ENCODE measurements at regions not wholly inside any gene's neighbourhood (a gene's known extent, or its start where the extent isn't known, plus 50 kb on each side); places are given as distances from the start of the nearest gene placed in this dataset.
"Not testable (repeated sequence)": the region's sequence is repeated elsewhere in the genome, so short reads cannot be mapped to it uniquely, and the experiment has no call there.

DNA sequence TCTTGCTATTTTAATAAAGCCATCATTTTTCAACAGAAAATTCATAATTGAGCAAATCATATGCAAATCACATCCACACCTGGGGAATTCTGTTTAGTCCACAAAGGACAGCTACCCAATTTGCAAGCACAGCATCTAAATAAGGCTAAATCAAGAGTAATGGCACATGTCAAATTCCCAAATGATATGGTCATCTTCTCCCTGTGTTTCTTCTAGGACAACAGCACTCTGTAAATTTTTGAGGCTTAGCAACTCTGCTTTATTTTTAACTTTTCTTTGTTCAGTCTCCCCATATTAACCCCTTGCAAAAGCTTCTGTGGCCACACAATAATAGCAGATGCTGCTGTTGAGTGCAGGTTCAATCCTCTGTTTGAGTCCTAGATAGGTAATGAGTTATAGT is 155.6 kb upstream of the DAAM1 start:
- Histone ChIP-seq H3K27me3 (ENCODE audit: insufficient read depth, low read length) (no peaks in the 10 kb centered on the region), H3K4me3 (ENCODE audit: low read length) (no peak overlapping the region), H3K9me3 (ENCODE audit: insufficient read depth, low read depth, low read length) (no peaks in the 10 kb centered on the region), H3K36me3 (ENCODE audit: insufficient read depth, low read depth, low read length) (no peaks in the 10 kb centered on the region), H3K9ac (ENCODE audit: low read depth, low read length) (no peak overlapping the region), H3K4me1 (ENCODE audit: insufficient read depth, low read length) (peaks cover 7% of the 10 kb centered on the region; the same call in 1 of the 2 replicates), H3K27ac (ENCODE audit: low read length) (no peak overlapping the region)

DNA sequence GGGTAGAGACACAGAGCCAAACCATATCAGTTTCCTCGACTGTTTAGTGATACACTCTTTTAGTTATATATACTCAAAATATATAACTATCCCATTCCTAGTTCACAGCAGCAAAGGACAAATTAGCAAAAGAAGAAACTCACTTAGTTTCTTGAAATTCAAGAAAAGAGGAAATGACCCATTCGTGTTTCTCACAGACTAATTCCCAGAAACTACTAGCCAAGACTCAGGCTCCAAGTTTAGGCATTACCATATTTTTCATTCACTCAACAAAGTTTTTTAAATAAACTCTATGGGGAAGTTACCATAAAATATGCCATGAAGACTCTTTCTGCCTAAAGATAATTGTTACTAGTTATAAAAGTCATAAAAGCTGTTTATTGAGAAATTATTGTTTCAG is 152.3 kb upstream of the DAAM1 start:
- H3K27ac ChIP-seq (ENCODE audit: low read length): no peak overlapping the region
- no peaks in the 10 kb centered on the region for H3K9me3 ChIP-seq (ENCODE audit: insufficient read depth, low read depth, low read length)
- no peaks in the 10 kb centered on the region for H3K4me1 ChIP-seq (ENCODE audit: insufficient read depth, low read length)
- H3K27me3 ChIP-seq (ENCODE audit: insufficient read depth, low read length): no peaks in the 10 kb centered on the region
- H3K4me3 ChIP-seq (ENCODE audit: low read length): no peak overlapping the region
- no peaks in the 10 kb centered on the region for H3K36me3 ChIP-seq (ENCODE audit: insufficient read depth, low read depth, low read length)
- no peak overlapping the region for H3K9ac ChIP-seq (ENCODE audit: low read depth, low read length)

DNA sequence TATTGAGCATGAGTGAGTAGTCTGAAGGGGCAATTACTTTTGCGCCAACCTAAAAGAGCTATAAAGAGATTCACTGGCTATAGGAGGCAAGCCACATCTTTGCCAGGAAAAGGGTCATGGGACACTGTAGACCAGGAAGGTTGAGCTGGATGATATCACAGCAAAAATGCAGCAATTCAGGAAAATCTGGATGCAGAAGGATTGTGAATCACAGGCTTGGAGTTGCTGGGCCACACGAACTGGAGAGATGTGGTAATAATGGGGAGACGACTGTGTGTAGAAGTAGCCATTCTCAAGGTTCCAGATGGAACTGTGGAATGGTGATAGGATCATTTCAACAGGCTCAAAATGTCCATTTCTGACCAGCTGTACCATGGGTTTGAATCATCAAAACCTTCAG is 151.4 kb upstream of the DAAM1 start:
- no peak overlapping the region for H3K4me3 ChIP-seq (ENCODE audit: low read length)
- H3K4me1 ChIP-seq (ENCODE audit: insufficient read depth, low read length): no peaks in the 10 kb centered on the region
- no peaks in the 10 kb centered on the region for H3K36me3 ChIP-seq (ENCODE audit: insufficient read depth, low read depth, low read length)

DNA sequence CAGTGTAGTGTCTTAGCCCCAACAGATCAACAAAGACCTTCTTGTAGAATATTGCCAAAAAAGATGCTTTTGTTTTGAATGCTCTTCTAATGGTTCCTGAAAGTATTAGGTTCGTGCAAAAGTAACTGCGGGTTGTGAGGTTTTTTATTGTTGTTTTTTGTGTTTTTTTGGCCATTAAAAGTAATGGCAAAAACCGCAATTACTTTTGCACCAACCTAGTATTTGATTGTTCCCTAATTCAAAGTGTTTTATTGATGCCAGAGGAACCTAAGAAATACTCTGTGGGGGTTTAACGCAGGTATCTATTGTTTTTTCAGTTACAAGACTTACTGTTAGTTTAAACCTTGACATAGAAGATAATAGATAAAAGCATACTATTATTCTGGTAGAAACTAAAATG is 150.8 kb upstream of the DAAM1 start:
- Histone ChIP-seq H3K9ac (ENCODE audit: low read depth, low read length) (no peak overlapping the region), H3K4me3 (ENCODE audit: low read length) (no peak overlapping the region), H3K9me3 (ENCODE audit: insufficient read depth, low read depth, low read length) (no peaks in the 10 kb centered on the region), H3K27ac (ENCODE audit: low read length) (no peak overlapping the region), H3K27me3 (ENCODE audit: insufficient read depth, low read length) (no peaks in the 10 kb centered on the region), H3K36me3 (ENCODE audit: insufficient read depth, low read depth, low read length) (no peaks in the 10 kb centered on the region), H3K4me1 (ENCODE audit: insufficient read depth, low read length) (no peaks in the 10 kb centered on the region)

More for the DNA sequence above, 151.4 kb upstream of the DAAM1 start:
- no peaks in the 10 kb centered on the region for H3K27me3 ChIP-seq (ENCODE audit: insufficient read depth, low read length)
- no peak overlapping the region for H3K27ac ChIP-seq (ENCODE audit: low read length)
- H3K9ac ChIP-seq (ENCODE audit: low read depth, low read length): no peak overlapping the region
- H3K9me3 ChIP-seq (ENCODE audit: insufficient read depth, low read depth, low read length): no peaks in the 10 kb centered on the region

DNA sequence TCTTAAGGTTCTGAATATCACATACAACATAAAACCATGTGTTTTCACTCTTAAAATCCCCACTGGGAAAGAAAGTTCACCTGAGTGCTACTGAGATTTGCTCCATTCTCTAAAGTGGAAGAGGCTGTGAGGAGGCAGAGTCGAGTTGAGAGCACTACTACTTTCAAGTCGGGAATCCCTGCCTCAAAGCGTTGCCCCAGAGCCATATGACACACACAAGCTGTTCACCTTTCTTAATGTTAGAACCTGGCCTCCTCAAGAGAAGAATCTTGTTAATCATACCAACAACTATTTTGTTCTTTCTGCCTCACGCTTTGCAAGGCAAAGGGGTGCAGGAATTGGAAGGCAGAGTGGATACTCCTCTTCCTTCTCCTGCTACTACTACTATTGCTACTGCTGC is 149.7 kb upstream of the DAAM1 start:
- H3K4me3 ChIP-seq (ENCODE audit: low read length): no peak overlapping the region
- H3K4me1 ChIP-seq (ENCODE audit: insufficient read depth, low read length): no peaks in the 10 kb centered on the region
- H3K36me3 ChIP-seq (ENCODE audit: insufficient read depth, low read depth, low read length): no peaks in the 10 kb centered on the region
- H3K27ac ChIP-seq (ENCODE audit: low read length): no peak overlapping the region
- no peaks in the 10 kb centered on the region for H3K9me3 ChIP-seq (ENCODE audit: insufficient read depth, low read depth, low read length)
- no peaks in the 10 kb centered on the region for H3K27me3 ChIP-seq (ENCODE audit: insufficient read depth, low read length)
- H3K9ac ChIP-seq (ENCODE audit: low read depth, low read length): no peak overlapping the region

DNA sequence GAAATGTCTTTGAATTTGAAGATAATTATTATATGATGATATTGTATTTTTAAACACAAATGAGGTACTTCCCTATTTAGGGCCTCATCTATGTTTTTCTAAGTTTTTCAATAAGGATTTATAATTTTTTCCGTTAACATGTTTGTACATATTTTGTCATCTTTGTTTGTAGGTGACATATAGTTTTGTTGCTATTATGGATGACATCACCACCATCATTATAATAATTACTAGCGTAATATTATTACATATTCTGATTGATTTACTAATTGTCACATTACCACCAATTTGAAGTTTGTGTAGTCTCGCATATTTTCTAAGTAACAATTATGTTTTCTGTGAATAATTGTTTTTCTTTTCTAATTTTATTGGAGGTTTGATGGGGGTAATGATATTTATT is 147.2 kb upstream of the DAAM1 start:
- H3K27me3 ChIP-seq (ENCODE audit: insufficient read depth, low read length): no peaks in the 10 kb centered on the region
- H3K9ac ChIP-seq (ENCODE audit: low read depth, low read length): no peak overlapping the region
- H3K4me1 ChIP-seq (ENCODE audit: insufficient read depth, low read length): no peaks in the 10 kb centered on the region
- no peaks in the 10 kb centered on the region for H3K36me3 ChIP-seq (ENCODE audit: insufficient read depth, low read depth, low read length)
- H3K9me3 ChIP-seq (ENCODE audit: insufficient read depth, low read depth, low read length): no peaks in the 10 kb centered on the region
- no peak overlapping the region for H3K4me3 ChIP-seq (ENCODE audit: low read length)
- no peak overlapping the region for H3K27ac ChIP-seq (ENCODE audit: low read length)

DNA sequence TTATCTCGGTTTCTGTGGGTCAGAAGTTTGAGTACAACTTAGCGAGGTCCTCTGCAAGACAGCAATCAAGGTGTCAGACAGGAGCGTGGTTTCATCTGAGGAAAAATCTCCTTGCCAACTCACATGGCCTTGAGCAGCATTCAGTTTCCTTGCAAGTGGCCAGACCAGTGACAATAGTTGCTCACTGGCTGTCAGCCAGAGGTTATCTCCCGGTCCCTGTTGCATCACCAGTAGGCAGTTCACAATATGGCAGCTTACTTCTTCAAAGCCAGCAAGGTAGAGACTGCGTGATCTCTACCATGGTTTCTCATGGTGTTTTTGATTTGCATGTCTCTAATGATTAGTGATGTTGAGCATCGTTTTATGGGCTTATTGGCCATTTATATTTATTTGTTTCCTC is 143.8 kb upstream of the DAAM1 start:
- Histone ChIP-seq H3K27ac (ENCODE audit: low read length) (no peak overlapping the region), H3K36me3 (ENCODE audit: insufficient read depth, low read depth, low read length) (no peaks in the 10 kb centered on the region), H3K9ac (ENCODE audit: low read depth, low read length) (no peak overlapping the region), H3K27me3 (ENCODE audit: insufficient read depth, low read length) (no peaks in the 10 kb centered on the region), H3K4me3 (ENCODE audit: low read length) (no peak overlapping the region), H3K4me1 (ENCODE audit: insufficient read depth, low read length) (no peaks in the 10 kb centered on the region), H3K9me3 (ENCODE audit: insufficient read depth, low read depth, low read length) (no peaks in the 10 kb centered on the region)

DNA sequence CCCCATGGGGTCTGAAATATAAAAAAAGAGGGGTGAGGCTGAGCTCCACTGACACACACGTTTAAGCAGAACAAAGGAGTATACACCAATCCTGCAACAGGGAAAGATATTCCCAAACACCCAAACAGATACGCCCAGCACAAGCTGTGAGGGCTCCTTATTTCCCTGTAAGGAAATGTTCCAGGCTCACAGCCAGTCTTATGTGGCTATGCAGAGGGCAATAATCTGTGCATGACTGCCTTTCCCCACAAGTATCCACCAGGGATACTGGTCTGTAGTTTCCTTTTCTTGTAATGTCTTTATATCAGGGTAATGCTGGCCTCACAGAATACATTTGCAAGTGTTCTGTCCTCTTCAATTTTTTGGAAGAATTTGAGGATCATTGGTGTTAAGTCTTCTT is 141.7 kb upstream of the DAAM1 start:
- Histone ChIP-seq H3K36me3 (ENCODE audit: insufficient read depth, low read depth, low read length) (no peaks in the 10 kb centered on the region), H3K9ac (ENCODE audit: low read depth, low read length) (no peak overlapping the region), H3K9me3 (ENCODE audit: insufficient read depth, low read depth, low read length) (no peaks in the 10 kb centered on the region), H3K27me3 (ENCODE audit: insufficient read depth, low read length) (no peaks in the 10 kb centered on the region), H3K4me1 (ENCODE audit: insufficient read depth, low read length) (no peaks in the 10 kb centered on the region), H3K4me3 (ENCODE audit: low read length) (no peak overlapping the region), H3K27ac (ENCODE audit: low read length) (no peak overlapping the region)

DNA sequence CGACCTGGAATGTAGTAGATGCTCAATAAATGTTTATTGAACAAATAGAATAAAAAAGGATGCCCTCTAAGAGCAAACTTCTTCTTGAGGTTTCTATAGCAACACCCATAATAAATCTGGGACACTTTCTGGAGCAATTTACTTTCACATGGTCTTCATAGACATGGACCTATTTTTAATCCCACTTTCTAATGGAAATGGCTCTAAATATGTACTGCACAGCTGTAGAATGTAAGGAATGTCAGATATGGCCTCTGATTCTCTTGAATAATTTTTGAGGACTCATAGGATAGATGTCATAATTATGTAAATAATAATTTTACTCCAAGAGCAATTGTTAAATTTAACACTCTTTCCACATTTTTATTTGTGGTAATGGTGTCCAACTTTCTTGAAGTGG is 133.5 kb upstream of the DAAM1 start:
- Histone ChIP-seq H3K4me3 (ENCODE audit: low read length) (no peak overlapping the region), H3K4me1 (ENCODE audit: insufficient read depth, low read length) (no peaks in the 10 kb centered on the region), H3K36me3 (ENCODE audit: insufficient read depth, low read depth, low read length) (no peaks in the 10 kb centered on the region), H3K9ac (ENCODE audit: low read depth, low read length) (no peak overlapping the region), H3K27ac (ENCODE audit: low read length) (no peak overlapping the region), H3K27me3 (ENCODE audit: insufficient read depth, low read length) (no peaks in the 10 kb centered on the region), H3K9me3 (ENCODE audit: insufficient read depth, low read depth, low read length) (0 out of 2 replicates have a peak, but pooled peaks cover 3% of the 10 kb centered on the region)

DNA sequence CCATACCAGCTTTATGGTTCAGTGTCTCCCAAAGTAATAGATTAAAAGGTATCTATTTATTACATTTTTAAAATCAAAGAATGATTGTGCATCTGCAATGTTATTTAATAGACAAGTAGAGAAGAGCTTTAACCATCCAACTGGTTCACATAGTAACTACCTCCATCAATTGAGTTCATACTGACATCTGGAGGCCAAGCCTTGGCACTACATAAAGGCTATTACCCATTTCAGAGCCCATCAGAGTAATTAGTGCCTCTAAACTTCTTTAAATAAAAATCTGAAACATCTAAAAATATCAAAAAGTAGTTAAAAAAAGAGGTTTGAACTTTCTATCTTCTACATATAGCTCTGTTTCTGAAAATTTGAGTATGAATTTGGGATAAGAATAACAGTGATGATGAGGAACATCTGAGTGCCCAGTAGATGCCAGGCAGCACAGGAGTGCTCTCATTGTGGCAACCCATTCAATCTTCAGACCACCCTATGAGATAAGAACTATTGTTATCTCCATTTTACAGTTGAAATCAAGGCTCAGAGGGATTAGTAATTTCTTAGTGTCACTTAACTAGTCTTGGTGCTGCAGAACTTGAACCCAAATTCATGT is 132.9 kb upstream of the DAAM1 start:
- H3K9me3 ChIP-seq (ENCODE audit: insufficient read depth, low read depth, low read length): 0 out of 2 replicates have a peak, but pooled peaks cover 3% of the 10 kb centered on the region
- H3K27ac ChIP-seq (ENCODE audit: low read length): no peak overlapping the region
- H3K4me3 ChIP-seq (ENCODE audit: low read length): no peak overlapping the region
- H3K9ac ChIP-seq (ENCODE audit: low read depth, low read length): no peak overlapping the region
- H3K27me3 ChIP-seq (ENCODE audit: insufficient read depth, low read length): no peaks in the 10 kb centered on the region
- no peaks in the 10 kb centered on the region for H3K36me3 ChIP-seq (ENCODE audit: insufficient read depth, low read depth, low read length)
- H3K4me1 ChIP-seq (ENCODE audit: insufficient read depth, low read length): no peaks in the 10 kb centered on the region

DNA sequence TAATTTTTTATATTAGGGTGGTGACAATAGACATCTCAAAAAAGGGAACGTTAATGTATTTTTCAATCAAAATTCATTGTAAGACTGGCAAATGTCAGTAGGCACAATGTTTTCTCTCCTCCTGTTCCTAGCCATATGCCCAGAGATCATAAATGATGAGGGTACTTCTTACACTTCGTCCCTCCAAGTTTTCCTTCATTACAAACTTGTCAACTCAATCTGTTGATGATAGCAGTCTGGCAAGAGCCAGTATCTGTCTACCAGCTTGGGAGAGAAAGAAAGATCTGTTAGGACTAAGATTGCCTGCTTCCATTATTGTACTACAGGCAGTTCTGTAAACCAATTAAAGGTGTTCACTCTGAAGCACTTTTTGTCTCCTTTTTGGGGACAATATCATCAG is 130.9 kb upstream of the DAAM1 start:
- no peaks in the 10 kb centered on the region for H3K4me1 ChIP-seq (ENCODE audit: insufficient read depth, low read length)

DNA sequence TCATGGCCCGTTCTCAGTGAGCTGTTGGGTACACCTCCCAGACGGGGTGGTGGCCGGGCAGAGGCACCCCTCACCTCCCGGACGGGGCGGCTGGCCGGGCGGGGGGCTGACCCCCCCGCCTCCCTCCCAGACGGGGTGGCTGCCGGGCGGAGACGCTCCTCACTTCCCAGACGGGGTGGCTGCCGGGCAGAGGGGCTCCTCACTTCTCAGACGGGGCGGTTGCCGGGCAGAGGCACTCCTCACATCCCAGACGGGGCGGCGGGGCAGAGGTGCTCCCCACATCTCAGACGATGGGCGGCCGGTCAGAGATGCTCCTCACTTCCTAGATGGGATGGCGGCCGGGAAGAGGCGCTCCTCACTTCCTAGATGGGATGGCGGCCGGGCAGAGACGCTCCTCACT is 129.7 kb upstream of the DAAM1 start:
- not testable (repeated sequence) for H3K4me3 ChIP-seq (ENCODE audit: low read length); H3K27me3 ChIP-seq (ENCODE audit: insufficient read depth, low read length); H3K27ac ChIP-seq (ENCODE audit: low read length); H3K4me1 ChIP-seq (ENCODE audit: insufficient read depth, low read length); H3K9ac ChIP-seq (ENCODE audit: low read depth, low read length); H3K36me3 ChIP-seq (ENCODE audit: insufficient read depth, low read depth, low read length)
- H3K9me3 ChIP-seq (ENCODE audit: insufficient read depth, low read depth, low read length): peaks cover 11% of the 10 kb centered on the region; the same call in 1 of the 2 replicates

More for the DNA sequence above, 130.9 kb upstream of the DAAM1 start:
- H3K4me3 ChIP-seq (ENCODE audit: low read length): no peak overlapping the region
- no peak overlapping the region for H3K27ac ChIP-seq (ENCODE audit: low read length)
- peaks cover 3% of the 10 kb centered on the region; the same call in 1 of the 2 replicates for H3K9me3 ChIP-seq (ENCODE audit: insufficient read depth, low read depth, low read length)
- H3K9ac ChIP-seq (ENCODE audit: low read depth, low read length): no peak overlapping the region
- no peaks in the 10 kb centered on the region for H3K27me3 ChIP-seq (ENCODE audit: insufficient read depth, low read length)
- no peaks in the 10 kb centered on the region for H3K36me3 ChIP-seq (ENCODE audit: insufficient read depth, low read depth, low read length)
